GM20431 (cell line): ENCODE measurements at regions not wholly inside any gene's neighbourhood (a gene's known extent, or its start where the extent isn't known, plus 50 kb on each side); places are given as distances from the start of the nearest gene placed in this dataset.
"Not testable (repeated sequence)": the region's sequence is repeated elsewhere in the genome, so short reads cannot be mapped to it uniquely, and the experiment has no call there.

ENCODE experiments used
- in situ Hi-C: fragments of 300-500 bp; cut with MseI, MboI; formaldehyde crosslinking; loops from one replicate; pipeline ENCODE4 v1.15.0; 2020; ENCODE audit warnings: low sequenced_read_pairs; ENCODE audit not compliant: unreplicated experiment

DNA sequence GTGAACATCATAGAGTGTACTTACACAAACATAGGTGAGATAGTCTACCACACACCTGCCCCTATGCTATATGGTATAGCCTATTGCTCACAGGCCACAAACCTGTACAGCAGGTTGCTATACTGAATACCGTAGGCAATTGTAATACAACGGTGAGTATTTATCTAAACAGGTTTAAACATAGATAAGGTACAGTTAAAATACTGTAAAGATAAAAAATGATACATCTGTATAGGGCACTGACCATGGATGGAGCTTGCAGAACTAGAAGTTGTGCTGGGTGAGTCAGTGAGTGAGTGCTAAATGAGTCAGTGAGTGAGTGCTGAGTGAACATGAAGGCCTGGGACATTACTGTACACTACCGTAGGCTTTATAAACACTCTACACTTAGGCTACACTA is 267.0 kb upstream of the HS6ST1 start:
- in situ Hi-C loops = no loop called here

DNA sequence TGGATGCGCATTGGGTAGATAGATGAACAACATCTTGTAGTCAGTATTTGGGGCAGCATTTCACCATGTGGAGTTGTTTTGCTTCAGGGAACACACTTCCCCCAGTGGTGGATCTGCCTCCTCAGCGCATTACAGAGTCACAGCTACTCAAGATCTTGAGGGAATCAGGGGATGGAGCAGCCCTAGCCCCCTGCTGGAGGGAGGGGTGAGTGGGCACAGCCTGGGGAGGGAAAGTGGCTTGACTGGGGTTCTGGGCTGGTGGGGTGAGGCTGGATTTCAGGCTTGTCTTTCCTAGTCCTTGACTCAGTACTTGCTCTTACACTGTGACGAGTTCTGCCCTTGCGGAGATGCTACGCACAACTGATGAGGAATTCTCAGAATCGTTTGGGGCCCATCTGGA is 271.0 kb upstream of the HS6ST1 start:
- in situ Hi-C loops = no loop called here

DNA sequence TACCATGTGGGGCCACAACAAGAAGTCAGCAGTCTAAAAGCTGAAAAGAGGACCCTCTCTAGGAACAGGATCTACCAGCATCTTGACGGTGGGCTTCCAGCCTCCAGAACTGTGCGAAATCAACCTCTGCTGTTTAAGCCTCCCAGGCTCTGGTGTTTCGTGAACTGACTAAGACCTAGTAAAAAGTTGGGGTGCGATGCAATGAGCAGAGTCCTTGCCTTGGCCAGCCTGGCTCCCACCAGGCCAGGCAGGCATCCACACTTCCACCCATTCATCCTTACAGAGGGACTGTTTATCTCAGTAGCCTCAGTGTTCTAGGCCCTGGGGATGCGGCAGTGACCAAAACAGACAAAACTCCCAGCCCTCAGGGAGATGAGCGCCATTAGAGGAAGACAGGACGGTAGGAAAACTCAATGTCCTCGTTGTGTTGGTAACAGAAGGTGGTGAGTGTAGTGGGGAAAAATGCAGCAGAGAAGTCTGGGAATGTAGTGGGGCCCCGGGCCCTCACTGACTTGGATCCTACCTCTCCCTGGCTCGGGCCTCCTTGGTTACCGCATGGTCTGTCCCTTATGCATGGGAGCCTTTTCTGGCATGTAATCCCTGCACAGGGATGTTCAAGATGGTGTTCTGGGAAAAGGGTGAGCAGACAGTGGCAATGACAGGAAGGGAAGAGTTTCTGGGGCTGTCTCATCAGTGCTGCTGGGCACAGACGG is 271.8 kb upstream of the HS6ST1 start:
- in situ Hi-C loops = no loop called here

GRCh38 chr2:128591022-128591860 is 272.6 kb upstream of the HS6ST1 start:
- in situ Hi-C loops = no loop called here

DNA sequence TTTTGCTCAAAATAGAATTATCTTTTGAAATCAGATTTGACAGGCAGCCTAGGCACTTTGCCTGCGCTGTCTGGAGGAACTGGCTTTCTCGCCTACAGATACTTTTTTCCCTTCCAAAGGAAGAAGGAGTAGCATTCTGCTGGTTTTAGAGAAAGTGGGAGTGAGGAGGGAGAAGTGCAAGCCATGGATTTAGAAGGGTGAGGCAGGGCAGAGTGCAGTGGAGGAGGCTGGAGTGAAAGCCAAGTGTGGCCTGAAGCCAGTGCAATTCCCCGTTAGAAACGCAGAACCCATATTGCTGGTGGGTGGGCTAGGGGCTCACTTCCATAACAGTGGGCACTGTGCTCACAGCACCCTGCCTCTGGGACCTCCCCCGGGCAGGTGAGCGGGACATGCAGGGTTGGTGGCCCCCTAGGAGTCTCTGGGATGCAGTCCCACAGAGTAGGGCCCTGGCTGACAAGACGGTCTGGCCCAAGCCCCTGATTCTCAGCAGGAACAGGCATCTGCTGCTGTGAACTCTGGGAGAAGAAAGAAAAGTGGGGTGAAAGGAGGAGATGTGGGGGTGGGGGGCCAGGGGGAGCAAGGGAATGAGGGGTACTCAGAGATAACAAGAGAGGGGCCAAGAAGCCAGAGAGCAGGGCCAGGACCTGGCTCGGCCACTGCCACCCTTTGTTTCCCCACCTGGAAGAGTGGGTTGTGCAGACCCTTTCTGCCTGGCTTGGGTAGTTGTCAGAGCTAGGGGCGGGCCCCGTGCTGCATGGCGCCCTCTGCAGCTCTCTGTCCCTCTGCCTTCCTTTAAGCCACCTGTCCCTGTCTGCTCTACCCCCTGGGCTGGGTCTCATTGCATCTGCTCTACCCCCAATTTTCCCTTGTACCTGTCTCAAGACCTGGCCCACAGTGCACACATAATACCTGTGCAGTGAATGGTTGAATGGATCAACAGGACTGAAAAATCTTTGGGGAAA is 273.5 kb upstream of the HS6ST1 start:
- in situ Hi-C loops = no loop called here

GRCh38 chr2:128593518-128593878 is 274.8 kb upstream of the HS6ST1 start:
- in situ Hi-C loops = no loop called here

DNA sequence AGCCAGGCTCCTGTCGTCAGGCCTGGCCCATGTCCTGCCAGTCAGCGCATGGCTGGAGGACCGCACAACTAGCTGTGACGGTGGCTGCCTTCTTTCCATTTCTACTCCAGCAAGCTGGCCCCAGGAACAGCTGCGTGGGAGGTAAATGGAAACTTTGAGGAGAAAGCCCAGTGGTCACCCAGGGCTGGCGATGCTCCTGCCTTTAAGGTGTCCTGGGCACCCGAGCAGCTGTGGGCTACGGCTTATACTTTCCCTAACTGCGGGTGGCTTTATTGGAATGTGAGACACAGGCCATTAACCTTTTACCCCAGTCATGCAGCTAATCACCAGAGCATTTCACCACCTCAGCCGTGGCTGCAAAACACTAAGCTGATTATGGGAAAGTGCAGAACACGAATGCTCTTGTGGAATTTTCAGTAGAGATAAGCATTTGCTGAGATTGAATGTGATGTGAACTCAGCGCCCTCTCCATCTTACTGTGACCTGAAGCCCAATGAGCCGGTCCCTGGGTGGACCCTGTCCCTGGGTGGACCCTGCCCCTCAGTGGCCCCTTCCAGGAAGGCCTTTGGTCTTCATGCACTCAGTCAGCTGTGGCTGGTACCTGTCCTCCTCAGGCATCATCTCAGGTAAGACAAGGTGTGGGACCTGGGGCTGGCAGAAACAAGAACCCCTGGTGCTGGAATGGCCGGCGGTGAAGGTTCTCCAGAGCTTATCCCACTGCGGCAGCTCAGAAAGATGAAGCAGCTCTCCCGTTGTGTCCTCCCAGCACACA is 275.4 kb upstream of the HS6ST1 start:
- in situ Hi-C loops = no loop called here

DNA sequence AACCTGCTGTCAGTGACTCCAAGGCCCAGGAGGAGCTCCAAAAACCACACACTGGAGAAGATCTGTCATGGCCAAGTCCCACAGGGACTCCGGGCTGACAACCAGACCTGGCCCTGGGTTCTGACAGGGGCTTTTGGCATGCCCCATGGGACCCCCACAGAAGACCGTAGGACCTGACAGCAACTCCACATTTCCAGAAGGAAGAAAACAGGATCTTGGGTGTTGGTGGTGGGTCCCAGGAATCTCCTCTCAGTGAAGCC is 275.9 kb upstream of the HS6ST1 start:
- in situ Hi-C loops = no loop called here

DNA sequence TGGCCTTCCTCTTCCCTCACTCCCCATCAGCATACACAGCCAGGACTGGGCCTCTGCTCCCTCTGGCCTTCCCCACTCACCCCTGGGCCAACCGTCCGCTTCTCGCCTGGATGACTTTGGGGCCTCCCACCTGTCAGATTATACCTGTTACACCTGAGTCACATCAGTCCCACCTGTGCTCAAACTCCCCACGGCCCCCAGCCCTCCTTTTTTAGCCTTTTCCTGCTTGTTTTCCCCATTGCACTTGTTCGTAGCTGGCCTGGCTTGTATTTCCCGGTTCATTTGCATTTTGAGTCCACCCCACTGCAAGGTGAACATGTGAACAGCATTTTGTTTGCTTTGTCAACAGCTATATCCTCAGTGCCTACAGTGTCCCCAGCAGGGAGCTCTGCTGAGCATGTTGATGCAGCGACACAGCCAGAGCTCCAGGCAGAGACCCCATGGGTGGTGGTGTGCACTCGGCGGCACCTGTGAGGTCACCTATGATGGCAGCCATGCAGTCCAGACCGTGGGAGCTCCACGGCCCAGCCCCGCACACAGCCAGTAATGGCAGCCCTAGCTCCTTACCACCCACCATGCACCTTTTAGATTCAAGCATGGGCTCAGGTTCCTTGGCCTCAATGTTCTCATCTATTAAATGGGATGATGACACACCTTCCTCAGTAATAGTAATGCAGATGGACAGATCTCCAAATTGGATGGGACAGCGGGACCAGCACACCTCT is 276.4 kb upstream of the HS6ST1 start:
- in situ Hi-C loops = no loop called here

DNA sequence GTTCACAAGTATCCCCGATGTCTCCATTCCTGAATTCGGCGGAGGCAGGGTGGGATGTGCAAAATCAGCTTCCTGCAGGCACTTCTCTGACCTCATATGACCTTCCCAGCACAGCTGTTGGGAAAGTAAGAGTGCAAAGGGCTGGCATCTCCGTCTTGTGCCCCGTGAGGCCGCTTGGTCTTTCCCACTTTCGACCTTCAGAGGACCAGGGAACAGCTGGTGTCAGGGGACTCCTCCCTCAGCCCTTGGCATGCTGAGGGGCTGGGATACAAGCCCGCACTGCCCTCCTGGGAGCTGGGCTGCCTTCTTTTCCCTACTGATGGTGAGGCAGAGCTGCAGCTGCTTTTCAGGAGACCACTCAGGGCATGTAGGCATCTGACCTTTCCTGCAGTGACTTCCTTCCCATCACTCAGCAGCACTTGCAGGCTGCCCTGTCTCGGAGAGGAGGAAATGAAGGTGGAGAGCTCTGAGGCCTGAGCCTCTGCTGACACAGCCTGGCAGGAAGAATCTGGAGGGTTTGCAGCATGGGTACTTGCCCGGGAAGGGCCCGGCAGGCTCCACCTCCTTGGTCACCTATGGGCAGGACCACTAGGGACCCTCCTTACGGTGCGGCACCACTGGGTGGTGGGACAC is 277.2 kb upstream of the HS6ST1 start:
- in situ Hi-C loops = no loop called here

GRCh38 chr2:128596396-128597120 is 277.9 kb upstream of the HS6ST1 start:
- in situ Hi-C loops = no loop called here

DNA sequence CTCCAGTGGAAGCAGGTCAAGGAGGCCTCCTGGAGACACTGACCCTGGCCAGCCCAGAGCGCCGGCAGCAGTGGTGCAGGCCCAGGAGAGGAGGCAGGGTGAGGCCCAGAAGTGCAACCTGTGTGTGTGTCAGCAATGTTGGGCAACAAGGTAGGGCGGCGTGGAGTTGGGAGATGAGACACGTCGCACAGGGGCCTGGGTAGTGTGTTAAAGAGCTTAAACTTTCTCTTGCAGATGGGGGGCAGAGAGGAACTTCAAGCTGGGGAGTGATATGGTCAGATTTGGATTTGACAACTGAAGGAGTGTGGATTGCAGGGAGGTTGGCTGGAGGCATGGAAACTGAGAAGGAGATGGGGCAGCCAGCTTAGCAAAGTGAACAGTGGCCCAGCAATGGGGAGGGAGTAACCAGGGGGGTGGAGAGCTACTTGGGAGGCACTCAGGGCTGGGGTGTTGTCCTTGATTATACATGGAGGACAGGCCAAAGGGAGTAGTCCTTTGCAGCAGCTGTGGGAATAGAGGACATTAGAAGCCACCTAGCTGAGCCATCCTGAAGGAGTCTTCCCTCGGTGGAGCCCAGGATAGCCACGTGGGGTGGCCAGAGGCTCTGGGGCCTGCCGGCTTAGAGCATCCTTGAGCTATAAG is 278.6 kb upstream of the HS6ST1 start:
- in situ Hi-C loops = no loop called here

- in situ Hi-C loops = not testable (repeated sequence)
Observed at GRCh38 chr2:128598260-128598659, 279.6 kb upstream of the HS6ST1 start.

DNA sequence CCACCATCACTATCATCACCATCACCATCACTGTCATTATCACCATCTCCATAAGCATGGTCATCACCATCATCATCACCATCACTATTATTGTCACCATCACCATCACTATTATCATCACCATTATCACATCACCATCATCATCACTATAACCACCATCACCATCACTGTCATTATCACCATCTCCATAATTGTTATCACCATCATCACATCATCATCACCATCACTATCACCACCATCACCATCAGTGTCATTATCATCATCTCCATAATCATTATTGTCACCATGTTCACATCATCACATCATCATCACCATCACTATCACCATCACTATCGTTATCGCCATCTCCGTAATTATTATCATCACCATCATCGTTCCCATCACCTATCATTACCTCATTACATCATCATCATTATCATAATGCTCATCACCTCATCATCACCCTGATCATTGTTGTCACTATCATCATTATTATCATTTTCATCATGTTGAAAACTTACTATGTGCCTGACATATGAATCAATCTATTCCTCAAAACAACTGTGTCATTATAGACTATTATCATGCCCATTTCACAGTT is 280.3 kb upstream of the HS6ST1 start:
- in situ Hi-C loops = no loop called here

- in situ Hi-C loops = no loop called here
Observed at GRCh38 chr2:128599700-128600099, 281.0 kb upstream of the HS6ST1 start.

GRCh38 chr2:128600581-128601297 is 282.1 kb upstream of the HS6ST1 start:
- in situ Hi-C loops = no loop called here
